IMR-90 (cell line): ENCODE measurements at regions not wholly inside any gene's neighbourhood (a gene's known extent, or its start where the extent isn't known, plus 50 kb on each side); places are given as distances from the start of the nearest gene placed in this dataset.

ENCODE experiments used
- ATAC-seq: fragments of 200-7000 bp; cut with Tn5 transposase; 2 replicates; pipeline ENCODE4 v1.9.1; 2020; ENCODE audit warnings: low read depth, mild to moderate bottlenecking, moderate library complexity
- BruUV-seq: library from RNA; stranded (reverse); fragments of 400-500 nt; replicated peaks from 2 replicates; lab custom pipeline; 2021; lab: Mats Ljungman, UMichigan
- CTCF ChIA-PET: fragments of 300-600 bp; formaldehyde crosslinking; extraction: SDS; loops from one replicate; lab custom pipeline; 2021; ENCODE audit warnings: antibody characterized with exemption; lab: Yijun Ruan, JAX
- POLR2A ChIA-PET: fragments of 300-600 bp; sonication (Branson Sonifier 250); formaldehyde crosslinking; loops from one replicate; lab custom pipeline; 2022; ENCODE audit warnings: antibody characterized with exemption; ENCODE audit not compliant: unreplicated experiment; lab: Charles Lee
- DNase-seq: peaks from one replicate; pipeline ENCODE4 v3.0.0; 2013
- H2AFZ ChIP-seq: replicated peaks from 2 replicates; pipeline ENCODE3; 2013; ENCODE audit warnings: low read length, mild to moderate bottlenecking; ENCODE audit not compliant: poor library complexity
- H2AK5ac ChIP-seq: 2 replicates; pipeline ENCODE4 v1.6.1; 2013; ENCODE audit warnings: low read depth, low read length, inconsistent platforms
- H2AK9ac ChIP-seq: replicated peaks from 2 replicates; pipeline ENCODE3; 2013; ENCODE audit warnings: mild to moderate bottlenecking, low read depth, low read length, moderate library complexity; ENCODE audit not compliant: poor library complexity
- H2BK120ac ChIP-seq: 2 replicates; pipeline ENCODE4 v1.6.1; 2013; ENCODE audit warnings: low read depth, low read length, inconsistent platforms
- H2BK15ac ChIP-seq: 3 replicates; pipeline ENCODE4 v1.6.1; 2013; ENCODE audit warnings: low read depth, low read length, inconsistent platforms
- H2BK20ac ChIP-seq: 2 replicates; pipeline ENCODE4 v1.6.1; 2013; ENCODE audit warnings: low read depth, mild to moderate bottlenecking, inconsistent platforms, low read length, moderate library complexity
- H2BK5ac ChIP-seq: 2 replicates; pipeline ENCODE4 v1.6.1; 2013; ENCODE audit warnings: mild to moderate bottlenecking, low read depth, low read length, inconsistent platforms; ENCODE audit not compliant: poor library complexity, severe bottlenecking
- H3K14ac ChIP-seq: replicated peaks from 2 replicates; pipeline ENCODE4 v1.6.1; 2013; ENCODE audit warnings: low read depth, low read length, inconsistent platforms
- H3K18ac ChIP-seq: 2 replicates; pipeline ENCODE4 v1.6.1; 2013; ENCODE audit warnings: low read depth, low read length, control low read depth
- H3K23ac ChIP-seq: 2 replicates; pipeline ENCODE4 v1.6.1; 2013; ENCODE audit warnings: low read depth, low read length, inconsistent platforms
- H3K27ac ChIP-seq: 2 replicates; pipeline ENCODE4 v1.5.1; 2013; ENCODE audit warnings: mild to moderate bottlenecking, control low read depth, low read length; ENCODE audit not compliant: insufficient read depth
- H3K27me3 ChIP-seq: 2 replicates; pipeline ENCODE4 v1.6.1; 2013; ENCODE audit warnings: low read length; ENCODE audit not compliant: control insufficient read depth, insufficient read depth
- H3K36me3 ChIP-seq: 2 replicates; pipeline ENCODE4 v1.6.1; 2013; ENCODE audit warnings: low read length, mixed read lengths; ENCODE audit not compliant: control insufficient read depth, insufficient read depth
- H3K4ac ChIP-seq: 2 replicates; pipeline ENCODE4 v1.6.1; 2013; ENCODE audit warnings: low read depth, low read length, inconsistent platforms
- H3K4me1 ChIP-seq: 2 replicates; pipeline ENCODE4 v1.6.1; 2013; ENCODE audit warnings: low read length, mixed read lengths; ENCODE audit not compliant: control insufficient read depth, insufficient read depth
- H3K4me2 ChIP-seq: 2 replicates; pipeline ENCODE4 v1.6.1; 2013; ENCODE audit warnings: low read depth, mild to moderate bottlenecking, control low read depth, low read length, moderate library complexity
- H3K4me3 ChIP-seq: 2 replicates; pipeline ENCODE4 v1.5.1; 2013; ENCODE audit warnings: low read depth, mild to moderate bottlenecking, control low read depth, low read length, moderate library complexity; ENCODE audit not compliant: insufficient read depth
- H3K56ac ChIP-seq: 2 replicates; pipeline ENCODE4 v1.6.1; 2013; ENCODE audit warnings: low read length, inconsistent platforms; ENCODE audit not compliant: insufficient read depth; ENCODE audit errors: extremely low read depth
- H3K79me1 ChIP-seq, 2 experiments: 2 replicates each; pipeline ENCODE4 v1.6.1; 2013; ENCODE audit warnings: low read length in 2 of 2, inconsistent platforms in 1 of 2, low read depth in 1 of 2
- H3K9ac ChIP-seq: 2 replicates; pipeline ENCODE4 v1.6.1; 2013; ENCODE audit warnings: low read depth, low read length, control low read depth
- H3K9me1 ChIP-seq: 2 replicates; pipeline ENCODE4 v1.6.1; 2013; ENCODE audit warnings: low read length, inconsistent platforms; ENCODE audit not compliant: insufficient read depth
- H3K9me3 ChIP-seq: 2 replicates; pipeline ENCODE4 v1.6.1; 2013; ENCODE audit warnings: low read length; ENCODE audit not compliant: control insufficient read depth, insufficient read depth
- H4K20me1 ChIP-seq: 2 replicates; pipeline ENCODE4 v1.6.1; 2013; ENCODE audit warnings: low read length, inconsistent platforms; ENCODE audit not compliant: insufficient read depth
- H4K5ac ChIP-seq: 2 replicates; pipeline ENCODE4 v1.6.1; 2013; ENCODE audit warnings: mild to moderate bottlenecking, low read depth, low read length, control low read depth
- H4K8ac ChIP-seq, 2 experiments: 2 replicates each; pipeline ENCODE4 v1.6.1; 2013; ENCODE audit warnings: low read depth in 2 of 2, low read length in 2 of 2, control low read depth in 1 of 2, inconsistent platforms in 1 of 2
- H4K91ac ChIP-seq: 2 replicates; pipeline ENCODE4 v1.6.1; 2013; ENCODE audit warnings: low read depth, low read length, inconsistent platforms; ENCODE audit not compliant: insufficient read depth
- BHLHE40 ChIP-seq: fragments of 150-350 bp; IDR thresholded peaks from 2 replicates; pipeline ENCODE4 v1.6.1; 2016; ENCODE audit warnings: mild to moderate bottlenecking, low read depth, low read length
- CEBPB ChIP-seq: IDR thresholded peaks from 2 replicates; pipeline ENCODE4 v1.6.1; 2012; ENCODE audit warnings: low read depth, low read length, improper control_type of control experiment
- CHD1 ChIP-seq: IDR thresholded peaks from 2 replicates; pipeline ENCODE4 v1.6.1; 2012; ENCODE audit warnings: low read depth, low read length, improper control_type of control experiment
- MAFK ChIP-seq: IDR thresholded peaks from 2 replicates; pipeline ENCODE4 v1.6.1; 2012; ENCODE audit warnings: low read depth, low read length, improper control_type of control experiment
- MAZ ChIP-seq: IDR thresholded peaks from 2 replicates; pipeline ENCODE4 v1.6.1; 2012; ENCODE audit warnings: low read depth, mild to moderate bottlenecking, low read length, improper control_type of control experiment, moderate library complexity, borderline replicate concordance
- MXI1 ChIP-seq: IDR thresholded peaks from 2 replicates; pipeline ENCODE4 v1.6.1; 2012; ENCODE audit warnings: low read depth, mild to moderate bottlenecking, low read length, moderate library complexity, borderline replicate concordance
- POLR2A ChIP-seq: IDR thresholded peaks from 2 replicates; pipeline ENCODE4 v1.6.1; 2012; ENCODE audit warnings: mild to moderate bottlenecking, low read depth, low read length
- RAD21 ChIP-seq: IDR thresholded peaks from 2 replicates; pipeline ENCODE4 v1.6.1; 2012; ENCODE audit warnings: low read length, improper control_type of control experiment
- RCOR1 ChIP-seq: IDR thresholded peaks from 2 replicates; pipeline ENCODE4 v1.6.1; 2012; ENCODE audit warnings: mild to moderate bottlenecking, low read length, improper control_type of control experiment; ENCODE audit not compliant: insufficient replicate concordance
- RFX5 ChIP-seq: IDR thresholded peaks from 2 replicates; pipeline ENCODE4 v1.8.0; 2012; ENCODE audit warnings: low read depth, mild to moderate bottlenecking, low read length, moderate library complexity
- SMC3 ChIP-seq: fragments of 150-350 bp; IDR thresholded peaks from 2 replicates; pipeline ENCODE4 v1.6.1; 2016; ENCODE audit warnings: low read depth, mild to moderate bottlenecking, antibody characterized with exemption, low read length, moderate library complexity
- WGBS, 2 experiments: methylation state at CpG; one replicate each; pipeline versions ENCODE4 v1.1.5 to v1.1.7; 2013; ENCODE audit warnings: missing lambda C conversion rate in 2 of 2; ENCODE audit not compliant: insufficient read length in 1 of 2; ENCODE audit errors: extremely low coverage in 2 of 2; 5-methylcytosine and 5-hydroxymethylcytosine counted together
- dilution Hi-C: fragments of 300-500 bp; cut with HindIII; formaldehyde crosslinking; loops from one replicate; pipeline ENCODE4 v1.14.3; 2018; ENCODE audit warnings: low sequenced_read_pairs; ENCODE audit not compliant: unreplicated experiment
- in situ Hi-C: fragments of 300-500 bp; cut with MboI; formaldehyde crosslinking; loops from 3 replicates; pipeline ENCODE4 v1.14.3; 2019; ENCODE audit warnings: low sequenced_read_pairs, inconsistent platforms, mixed read lengths
- intact Hi-C: fragments of 100-400 bp; cut with micrococcal nuclease; formaldehyde crosslinking; loops from 2 replicates; pipeline ENCODE4 v1.10.0; 2022
- TF ChIP-seq, protein P1 (sequence below): fragments of 150-350 bp; IDR thresholded peaks from 2 replicates; pipeline ENCODE4 v1.6.1; 2016; ENCODE audit warnings: low read depth, mild to moderate bottlenecking, low read length, moderate library complexity, borderline replicate concordance
- TF ChIP-seq, protein P2 (sequence below): fragments of 150-350 bp; IDR thresholded peaks from 2 replicates; pipeline ENCODE4 v1.6.1; 2017; ENCODE audit warnings: mild to moderate bottlenecking, antibody characterized with exemption, low read length, low read depth
- TF ChIP-seq, protein P3 (sequence below): conservative IDR thresholded peaks from 2 replicates; pipeline ENCODE4 v1.5.1; 2012; ENCODE audit warnings: mild to moderate bottlenecking, low read depth, low read length, improper control_type of control experiment

DNA sequence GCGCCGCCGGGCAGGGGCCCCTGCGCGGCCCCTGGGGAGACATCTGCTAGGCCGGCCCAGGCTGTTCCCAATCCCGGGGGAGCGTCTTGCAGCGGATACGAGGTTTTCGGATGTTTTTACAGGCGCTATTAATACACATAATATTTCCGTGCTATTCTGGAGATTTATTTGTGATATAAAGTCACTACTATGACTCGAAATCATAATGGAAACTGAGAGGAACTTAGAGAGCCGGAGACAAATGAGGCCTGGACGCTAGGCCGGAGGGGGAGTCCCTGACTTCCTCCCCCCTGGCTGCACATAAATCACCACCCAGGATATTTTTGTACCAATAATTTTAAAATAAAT lies 91.7 kb upstream of the ANO1 start:
- Histone ChIP-seq H2BK5ac (no peak overlapping the region), H2BK20ac (no peak overlapping the region), H3K14ac (peak overlapping the region; percentile 40), H4K91ac (no peak overlapping the region), H2AK9ac (peak overlapping the region; percentile 93), H3K4me1 (peaks cover 30% of the 10 kb centered on the region), H3K27me3 (no peaks in the 10 kb centered on the region), H3K27ac (no peak overlapping the region; the same call in 1 of the 2 replicates), H3K9me1 (peaks cover 18% of the 10 kb centered on the region), H3K18ac (no peak overlapping the region; the same call in 1 of the 2 replicates), H3K9me3 (no peaks in the 10 kb centered on the region), H4K8ac (peak overlapping the region in 1 of 2 experiments; percentile 61; a peak in 2 of 4 replicates), H2BK15ac (no peak overlapping the region), H2BK120ac (peak overlapping the region; percentile 51), H3K23ac (peak overlapping the region; percentile 67; the same call in 1 of the 2 replicates), H3K9ac (peak overlapping the region; percentile 89; the same call in 1 of the 2 replicates), H2AFZ (peak overlapping the region; percentile 90), H3K4ac (peak overlapping the region; percentile 67; the same call in 1 of the 2 replicates), H3K56ac (no peak overlapping the region), H3K4me3 (peak overlapping the region; percentile 72), H4K5ac (peak overlapping the region; percentile 26; the same call in 1 of the 2 replicates), H3K36me3 (no peaks in the 10 kb centered on the region), H3K79me1 (peaks cover 0 to 41% of the 10 kb centered on the region in 2 experiments; a peak in 2 of 4 replicates), H2AK5ac (no peak overlapping the region), H4K20me1 (no peaks in the 10 kb centered on the region), H3K4me2 (peak overlapping the region; percentile 92)
- dilution Hi-C loops (no loop called here), intact Hi-C loops (no loop called here), in situ Hi-C loops (no loop called here)
- CTCF ChIA-PET: no interaction called here
- no peak for ATAC-seq
- DNase-seq: no peak
- BruUV-seq: no TSS peak
- WGBS, 2 experiments: 30% methylated on average over 2 of the region's 17 CpGs; no CpG with 5 or more reads in 1 of the 2 experiments
- POLR2A ChIA-PET: no interaction called here
- TF ChIP-seq MAZ (no peak), RCOR1 (no peak), SMC3 (no peak), RFX5 (no peak), BHLHE40 (no peak), POLR2A (no peak), CEBPB (no peak), MAFK (no peak), MXI1 (no peak), CHD1 (no peak), RAD21 (no peak)
- TF ChIP-seq, protein P1, sequence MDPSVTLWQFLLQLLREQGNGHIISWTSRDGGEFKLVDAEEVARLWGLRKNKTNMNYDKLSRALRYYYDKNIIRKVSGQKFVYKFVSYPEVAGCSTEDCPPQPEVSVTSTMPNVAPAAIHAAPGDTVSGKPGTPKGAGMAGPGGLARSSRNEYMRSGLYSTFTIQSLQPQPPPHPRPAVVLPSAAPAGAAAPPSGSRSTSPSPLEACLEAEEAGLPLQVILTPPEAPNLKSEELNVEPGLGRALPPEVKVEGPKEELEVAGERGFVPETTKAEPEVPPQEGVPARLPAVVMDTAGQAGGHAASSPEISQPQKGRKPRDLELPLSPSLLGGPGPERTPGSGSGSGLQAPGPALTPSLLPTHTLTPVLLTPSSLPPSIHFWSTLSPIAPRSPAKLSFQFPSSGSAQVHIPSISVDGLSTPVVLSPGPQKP: no peak
- TF ChIP-seq, protein P2, sequence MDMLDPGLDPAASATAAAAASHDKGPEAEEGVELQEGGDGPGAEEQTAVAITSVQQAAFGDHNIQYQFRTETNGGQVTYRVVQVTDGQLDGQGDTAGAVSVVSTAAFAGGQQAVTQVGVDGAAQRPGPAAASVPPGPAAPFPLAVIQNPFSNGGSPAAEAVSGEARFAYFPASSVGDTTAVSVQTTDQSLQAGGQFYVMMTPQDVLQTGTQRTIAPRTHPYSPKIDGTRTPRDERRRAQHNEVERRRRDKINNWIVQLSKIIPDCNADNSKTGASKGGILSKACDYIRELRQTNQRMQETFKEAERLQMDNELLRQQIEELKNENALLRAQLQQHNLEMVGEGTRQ: no peak
- TF ChIP-seq, protein P3, sequence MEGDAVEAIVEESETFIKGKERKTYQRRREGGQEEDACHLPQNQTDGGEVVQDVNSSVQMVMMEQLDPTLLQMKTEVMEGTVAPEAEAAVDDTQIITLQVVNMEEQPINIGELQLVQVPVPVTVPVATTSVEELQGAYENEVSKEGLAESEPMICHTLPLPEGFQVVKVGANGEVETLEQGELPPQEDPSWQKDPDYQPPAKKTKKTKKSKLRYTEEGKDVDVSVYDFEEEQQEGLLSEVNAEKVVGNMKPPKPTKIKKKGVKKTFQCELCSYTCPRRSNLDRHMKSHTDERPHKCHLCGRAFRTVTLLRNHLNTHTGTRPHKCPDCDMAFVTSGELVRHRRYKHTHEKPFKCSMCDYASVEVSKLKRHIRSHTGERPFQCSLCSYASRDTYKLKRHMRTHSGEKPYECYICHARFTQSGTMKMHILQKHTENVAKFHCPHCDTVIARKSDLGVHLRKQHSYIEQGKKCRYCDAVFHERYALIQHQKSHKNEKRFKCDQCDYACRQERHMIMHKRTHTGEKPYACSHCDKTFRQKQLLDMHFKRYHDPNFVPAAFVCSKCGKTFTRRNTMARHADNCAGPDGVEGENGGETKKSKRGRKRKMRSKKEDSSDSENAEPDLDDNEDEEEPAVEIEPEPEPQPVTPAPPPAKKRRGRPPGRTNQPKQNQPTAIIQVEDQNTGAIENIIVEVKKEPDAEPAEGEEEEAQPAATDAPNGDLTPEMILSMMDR: no peak
